NB4 (cell line): ENCODE measurements at regions not wholly inside any gene's neighbourhood (a gene's known extent, or its start where the extent isn't known, plus 50 kb on each side); places are given as distances from the start of the nearest gene placed in this dataset.

ENCODE experiments used
- CTCF ChIP-seq: IDR thresholded peaks from one replicate; pipeline ENCODE4 v1.5.1; 2012; ENCODE audit warnings: low read depth, low read length
- MAX ChIP-seq: IDR thresholded peaks from 2 replicates; pipeline ENCODE4 v1.6.1; 2011; ENCODE audit warnings: low read depth, low read length
- MYC ChIP-seq: IDR thresholded peaks from 2 replicates; pipeline ENCODE4 v1.6.1; 2011; ENCODE audit warnings: low read depth, low read length
- POLR2A ChIP-seq: IDR thresholded peaks from 2 replicates; pipeline ENCODE4 v1.6.1; 2011; ENCODE audit warnings: mild to moderate bottlenecking; ENCODE audit not compliant: insufficient read length; ENCODE audit errors: extremely low read depth

GRCh38 chr12:102249079-102249841, 51.6 kb upstream of the PMCH start:
- TF ChIP-seq CTCF = no peak
- no peak for TF ChIP-seq POLR2A
- TF ChIP-seq MYC = no peak
- TF ChIP-seq MAX = no peak
